ENCODE measurements at regions not wholly inside any gene's neighbourhood (a gene's known extent, or its start where the extent isn't known, plus 50 kb on each side); places are given as distances from the start of the nearest gene placed in this dataset.

GRCh38 chr13:22287343-22287920 lies 616.6 kb downstream of the FGF9 start:
- Histone ChIP-seq H3K4me1 (no peaks in the 10 kb centered on the region), H3K4me3 (no peak overlapping the region), H3K36me3 (no peaks in the 10 kb centered on the region), H3K27me3 (no peaks in the 10 kb centered on the region), H3K9me3 (no peaks in the 10 kb centered on the region), H3K27ac (no peak overlapping the region)
- 86 to 94% (median 93%) methylated on average over 6 of the region's 6 CpGs for WGBS, 5 donors
- no peak for DNase-seq
- TF ChIP-seq POLR2AphosphoS5 (IDR thresholded peaks at IDR 0.05) = no peak
- TF ChIP-seq POLR2A (IDR thresholded peaks at IDR 0.05) = no peak
- TF ChIP-seq EP300 (IDR thresholded peaks at IDR 0.05) = no peak
- TF ChIP-seq CTCF (IDR thresholded peaks at IDR 0.05) = no peak
- intact Hi-C loops (cut with DNase I; ENCODE audit: low total_unique reads) = no loop called here

GRCh38 chr13:22288496-22288895 lies 617.6 kb downstream of the FGF9 start:
- intact Hi-C loops (cut with DNase I; ENCODE audit: low total_unique reads) = no loop called here
- Histone ChIP-seq H3K4me3 (no peak overlapping the region), H3K4me1 (no peaks in the 10 kb centered on the region), H3K27ac (no peak overlapping the region), H3K27me3 (no peaks in the 10 kb centered on the region), H3K36me3 (no peaks in the 10 kb centered on the region), H3K9me3 (no peaks in the 10 kb centered on the region)
- no peak for DNase-seq
- 81 to 98% (median 93%) methylated on average over 4 of the region's 4 CpGs for WGBS, 5 donors
- TF ChIP-seq EP300 (IDR thresholded peaks at IDR 0.05) (no peak), POLR2A (IDR thresholded peaks at IDR 0.05) (no peak), CTCF (IDR thresholded peaks at IDR 0.05) (no peak), POLR2AphosphoS5 (IDR thresholded peaks at IDR 0.05) (no peak)

DNA sequence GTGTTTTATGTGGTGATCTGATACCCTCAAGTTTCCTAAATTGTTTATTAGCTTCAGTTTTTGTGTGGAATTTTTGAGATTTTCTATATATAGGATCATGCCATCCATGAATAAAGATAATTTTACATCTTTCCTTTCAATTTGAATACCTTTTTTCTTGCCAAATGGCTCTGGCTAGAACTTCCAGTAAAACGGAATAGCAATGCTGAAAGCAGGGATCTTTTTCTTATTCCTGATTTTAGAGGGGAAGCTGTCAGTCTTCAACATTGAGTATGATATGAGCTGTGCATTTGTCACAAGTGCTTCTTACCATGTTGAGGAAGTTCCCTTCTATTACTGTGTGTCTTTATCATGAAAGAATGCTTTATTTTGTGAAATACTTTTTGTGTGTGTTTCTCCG lies 618.8 kb downstream of the FGF9 start:
- no peak for DNase-seq
- intact Hi-C loops (cut with DNase I; ENCODE audit: low total_unique reads) = no loop called here
- Histone ChIP-seq H3K27ac (no peak overlapping the region), H3K9me3 (no peaks in the 10 kb centered on the region), H3K36me3 (no peaks in the 10 kb centered on the region), H3K27me3 (no peaks in the 10 kb centered on the region), H3K4me3 (no peak overlapping the region), H3K4me1 (no peaks in the 10 kb centered on the region)
- WGBS, 5 donors = 83 to 93% (median 85%) methylated on average over 2 of the region's 2 CpGs
- TF ChIP-seq POLR2AphosphoS5 (IDR thresholded peaks at IDR 0.05) (no peak), EP300 (IDR thresholded peaks at IDR 0.05) (no peak), CTCF (IDR thresholded peaks at IDR 0.05) (no peak), POLR2A (IDR thresholded peaks at IDR 0.05) (no peak)

GRCh38 chr13:22298530-22298929 lies 627.7 kb downstream of the FGF9 start:
- Histone ChIP-seq H3K4me3 (no peak overlapping the region), H3K4me1 (no peaks in the 10 kb centered on the region), H3K36me3 (no peaks in the 10 kb centered on the region), H3K9me3 (peaks cover 0 to 25% (median 7%) of the 10 kb centered on the region in 4 donors), H3K27me3 (no peaks in the 10 kb centered on the region), H3K27ac (no peak overlapping the region)
- intact Hi-C loops (cut with DNase I; ENCODE audit: low total_unique reads) = no loop called here
- DNase-seq = no peak
- WGBS, 5 donors = 62 to 81% (median 79%) methylated on average over 3 of the region's 3 CpGs
- no peak for TF ChIP-seq CTCF (IDR thresholded peaks at IDR 0.05)
- TF ChIP-seq POLR2AphosphoS5 (IDR thresholded peaks at IDR 0.05) = no peak
- TF ChIP-seq EP300 (IDR thresholded peaks at IDR 0.05) = no peak
- no peak for TF ChIP-seq POLR2A (IDR thresholded peaks at IDR 0.05)
